HEK293 (cell line): ENCODE measurements at regions not wholly inside any gene's neighbourhood (a gene's known extent, or its start where the extent isn't known, plus 50 kb on each side); places are given as distances from the start of the nearest gene placed in this dataset.

Experiments
- CTCF ChIA-PET: fragments of 350-600 bp; formaldehyde crosslinking; extraction: SDS; loops from one replicate; lab custom pipeline; 2021; ENCODE audit warnings: antibody characterized with exemption; lab: Yijun Ruan, JAX
- POLR2A ChIA-PET: fragments of 300-600 bp; formaldehyde crosslinking; extraction: SDS; loops from one replicate; lab custom pipeline; 2020; ENCODE audit warnings: antibody characterized with exemption, inconsistent platforms; lab: Yijun Ruan, JAX
- H3K27ac ChIP-seq: fragments of 200-500 bp; sonication (Bioruptor generic); 2 replicates; pipeline ENCODE4 v1.5.1; 2014; ENCODE audit warnings: low read depth, low read length, control low read depth, inconsistent platforms; ENCODE audit errors: extremely low read depth
- H3K36me3 ChIP-seq, 2 experiments: fragments of 200-500 bp in 1 of 2; sonication (Bioruptor generic) in 1 of 2; 1 replicate in 1 of 2; 2 replicates in 1 of 2; pipeline ENCODE4 v1.5.1; 2014 to 2017; ENCODE audit warnings: inconsistent platforms in 2 of 2, low read length in 2 of 2; ENCODE audit not compliant: control insufficient read depth in 2 of 2, insufficient read depth in 1 of 2
- H3K4me1 ChIP-seq: fragments of 200-500 bp; sonication (Bioruptor generic); 2 replicates; pipeline ENCODE4 v1.5.1; 2014; ENCODE audit warnings: mild to moderate bottlenecking, low read length, inconsistent platforms; ENCODE audit not compliant: control insufficient read depth, insufficient read depth
- H3K4me3 ChIP-seq: 2 replicates; pipeline ENCODE4 v1.5.1; 2011; ENCODE audit warnings: low read depth, mild to moderate bottlenecking, control low read depth, low read length, moderate library complexity
- H3K9me3 ChIP-seq: fragments of 200-500 bp; sonication (Bioruptor generic); 2 replicates; pipeline ENCODE4 v1.5.1; 2014; ENCODE audit warnings: low read depth, low read length, inconsistent platforms; ENCODE audit not compliant: control insufficient read depth, insufficient read depth
- BCL11A ChIP-seq: fragments of 450-650 bp; formaldehyde crosslinking; IDR thresholded peaks from 2 replicates; pipeline ENCODE4 v1.5.1; 2016; ENCODE audit warnings: low read depth, missing biosample characterization, missing genetic modification characterization
- GLIS1 ChIP-seq: fragments of 450-650 bp; formaldehyde crosslinking; IDR thresholded peaks from 2 replicates; pipeline ENCODE4 v1.5.1; 2016; ENCODE audit warnings: missing biosample characterization, missing genetic modification characterization
- INSM2 ChIP-seq: fragments of 450-650 bp; formaldehyde crosslinking; IDR thresholded peaks from 2 replicates; pipeline ENCODE4 v1.5.1; 2016; ENCODE audit warnings: missing biosample characterization, missing genetic modification characterization
- MEIS1 ChIP-seq: sonication (generic); formaldehyde crosslinking; IDR thresholded peaks from 2 replicates; pipeline ENCODE4 v1.8.1; 2022; ENCODE audit warnings: missing genetic modification reagents, mild to moderate bottlenecking, borderline replicate concordance
- OVOL3 ChIP-seq: fragments of 450-650 bp; formaldehyde crosslinking; IDR thresholded peaks from 2 replicates; pipeline ENCODE4 v1.5.1; 2016; ENCODE audit warnings: missing biosample characterization, missing genetic modification characterization
- PRDM1 ChIP-seq: fragments of 450-650 bp; formaldehyde crosslinking; IDR thresholded peaks from 2 replicates; pipeline ENCODE4; 2016; ENCODE audit warnings: missing biosample characterization, missing genetic modification characterization
- RBAK ChIP-seq: fragments of 450-650 bp; formaldehyde crosslinking; IDR thresholded peaks from 2 replicates; pipeline ENCODE4 v1.5.1; 2016; ENCODE audit warnings: missing biosample characterization, missing genetic modification characterization
- SCRT1 ChIP-seq: fragments of 450-650 bp; formaldehyde crosslinking; IDR thresholded peaks from 2 replicates; pipeline ENCODE4 v1.5.1; 2016; ENCODE audit warnings: missing biosample characterization, missing genetic modification characterization, borderline replicate concordance
- TRIM28 ChIP-seq: IDR thresholded peaks from 2 replicates; pipeline ENCODE4 v1.6.1; 2011; ENCODE audit warnings: low read length, control low read depth, borderline replicate concordance
- ZBTB17 ChIP-seq: fragments of 450-650 bp; formaldehyde crosslinking; IDR thresholded peaks from 2 replicates; pipeline ENCODE4 v1.5.1; 2016; ENCODE audit warnings: missing biosample characterization, missing genetic modification characterization
- ZBTB49 ChIP-seq: fragments of 450-650 bp; formaldehyde crosslinking; IDR thresholded peaks from 2 replicates; pipeline ENCODE4 v1.5.1; 2016; ENCODE audit warnings: missing biosample characterization, missing genetic modification characterization, low read depth
- ZIC2 ChIP-seq: fragments of 450-650 bp; formaldehyde crosslinking; IDR thresholded peaks from 2 replicates; pipeline ENCODE4 v1.5.1; 2016; ENCODE audit warnings: missing biosample characterization, missing genetic modification characterization
- ZNF10 ChIP-seq: fragments of 450-650 bp; formaldehyde crosslinking; IDR thresholded peaks from 2 replicates; pipeline ENCODE4 v1.5.1; 2017; ENCODE audit warnings: missing biosample characterization, missing genetic modification characterization
- ZNF112 ChIP-seq: fragments of 450-650 bp; formaldehyde crosslinking; IDR thresholded peaks from 2 replicates; pipeline ENCODE4 v1.5.0; 2017; ENCODE audit warnings: missing biosample characterization, missing genetic modification characterization
- ZNF114 ChIP-seq: fragments of 450-650 bp; formaldehyde crosslinking; IDR thresholded peaks from 2 replicates; pipeline ENCODE4 v1.5.0; 2017; ENCODE audit warnings: missing biosample characterization, missing genetic modification characterization
- ZNF16 ChIP-seq: fragments of 450-650 bp; formaldehyde crosslinking; IDR thresholded peaks from 2 replicates; pipeline ENCODE4 v1.5.1; 2016; ENCODE audit warnings: low read depth, missing biosample characterization, missing genetic modification characterization
- ZNF202 ChIP-seq: fragments of 450-650 bp; formaldehyde crosslinking; IDR thresholded peaks from 2 replicates; pipeline ENCODE4 v1.5.1; 2016; ENCODE audit warnings: missing biosample characterization, missing genetic modification characterization, borderline replicate concordance
- ZNF335 ChIP-seq: fragments of 450-650 bp; formaldehyde crosslinking; conservative IDR thresholded peaks from 2 replicates; pipeline ENCODE4 v1.5.1; 2016; ENCODE audit warnings: missing biosample characterization, missing genetic modification characterization
- ZNF548 ChIP-seq: fragments of 450-650 bp; formaldehyde crosslinking; IDR thresholded peaks from 2 replicates; pipeline ENCODE4 v1.5.1; 2016; ENCODE audit warnings: missing biosample characterization, missing genetic modification characterization
- ZNF580 ChIP-seq: fragments of 450-650 bp; formaldehyde crosslinking; IDR thresholded peaks from 2 replicates; pipeline ENCODE4 v1.5.1; 2016; ENCODE audit warnings: missing biosample characterization, missing genetic modification characterization
- ZSCAN23 ChIP-seq: fragments of 450-650 bp; formaldehyde crosslinking; IDR thresholded peaks from 2 replicates; pipeline ENCODE4 v1.5.1; 2016; ENCODE audit warnings: missing biosample characterization, missing genetic modification characterization
- ZSCAN5A ChIP-seq: fragments of 450-650 bp; formaldehyde crosslinking; IDR thresholded peaks from 2 replicates; pipeline ENCODE4 v1.5.1; 2016; ENCODE audit warnings: missing biosample characterization, missing genetic modification characterization

GRCh38 chr14:76311079-76311758 lies 64.7 kb upstream of the ESRRB start:
- ChIA-PET CTCF (interaction anchor here (0.7 to 2.0 kb wide), 3 partner anchors 18 to 260 kb away, joined by 4 to 5 read pairs (median 5); no protein-coding TSS in a partner anchor), POLR2A (interaction anchor here (0.7 kb wide), 1 partner anchor 22 kb away, joined by 4 read pairs; no protein-coding TSS in a partner anchor)
- TF ChIP-seq ZBTB17 (tag by site-specific recombination) (0 out of 2 replicates have a peak, but pooled peaks have one; percentile 0), MEIS1 (CRISPR knock-in tag) (no peak), ZIC2 (tag by site-specific recombination) (peak; percentile 77), PRDM1 (tag by site-specific recombination) (peak; percentile 56), ZNF580 (no peak), GLIS1 (tag by site-specific recombination) (no peak)
- no peaks in the 10 kb centered on the region for H3K36me3 ChIP-seq
- H3K9me3 ChIP-seq: no peaks in the 10 kb centered on the region
- H3K27ac ChIP-seq: no peak overlapping the region
- H3K4me1 ChIP-seq: peaks cover 9% of the 10 kb centered on the region; the same call in 1 of the 2 replicates
- H3K4me3 ChIP-seq: no peak overlapping the region

GRCh38 chr14:76312821-76313220 lies 63.1 kb upstream of the ESRRB start:
- CTCF ChIA-PET: interaction anchor here (0.6 to 2.0 kb wide), 3 partner anchors 25 to 1227 kb away, joined by 3 to 5 read pairs (median 3); no protein-coding TSS in a partner anchor
- TF ChIP-seq INSM2 (tag by site-specific recombination): no peak
- no peak for TF ChIP-seq ZNF114 (tag by site-specific recombination)
- TF ChIP-seq ZNF10 (tag by site-specific recombination): no peak
- no peak for TF ChIP-seq RBAK (tag by site-specific recombination)
- no peak for TF ChIP-seq TRIM28
- no peak for TF ChIP-seq ZSCAN23 (tag by site-specific recombination)
- no peak for TF ChIP-seq ZNF548 (tag by site-specific recombination)
- no peak for TF ChIP-seq OVOL3 (tag by site-specific recombination)
- TF ChIP-seq ZNF202 (tag by site-specific recombination): no peak
- no peak for TF ChIP-seq ZNF112 (tag by site-specific recombination)
- TF ChIP-seq ZSCAN5A (tag by site-specific recombination): no peak
- TF ChIP-seq SCRT1: no peak
- no peak for TF ChIP-seq BCL11A
- no peak for TF ChIP-seq ZBTB49 (tag by site-specific recombination)
- TF ChIP-seq ZNF16 (tag by site-specific recombination): no peak
- no peak for TF ChIP-seq ZNF335
- TF ChIP-seq, all 188 proteins: peak for 0
- POLR2A ChIA-PET: no interaction called here
- no peak overlapping the region for H3K27ac ChIP-seq
- H3K4me1 ChIP-seq: peaks cover 9% of the 10 kb centered on the region; the same call in 1 of the 2 replicates
- H3K36me3 ChIP-seq: no peaks in the 10 kb centered on the region
- no peaks in the 10 kb centered on the region for H3K9me3 ChIP-seq
- H3K4me3 ChIP-seq: no peak overlapping the region
